AG08396 (cell line): ENCODE measurements at regions not wholly inside any gene's neighbourhood (a gene's known extent, or its start where the extent isn't known, plus 50 kb on each side); places are given as distances from the start of the nearest gene placed in this dataset.
"Not testable (repeated sequence)": the region's sequence is repeated elsewhere in the genome, so short reads cannot be mapped to it uniquely, and the experiment has no call there.

ENCODE experiments used
- DNase-seq: peaks from one replicate; pipeline ENCODE4 v3.0.0; 2012; ENCODE audit warnings: low spot score, mixed read lengths

GRCh38 chr7:156006876-156007275, 194.6 kb upstream of the SHH start:
- DNase-seq = not testable (repeated sequence)

- DNase-seq = no peak
Measured at GRCh38 chr7:156006024-156006423, 193.8 kb upstream of the SHH start.

GRCh38 chr7:156005202-156005691, 193.0 kb upstream of the SHH start:
- no peak for DNase-seq

GRCh38 chr7:156004265-156005201, 192.3 kb upstream of the SHH start:
- no peak for DNase-seq

- no peak for DNase-seq
Measured at GRCh38 chr7:156003220-156004162, 191.2 kb upstream of the SHH start.

- DNase-seq = no peak
Measured at GRCh38 chr7:156002362-156003066, 190.3 kb upstream of the SHH start.

- DNase-seq = no peak
Measured at GRCh38 chr7:156001496-156002260, 189.4 kb upstream of the SHH start.

- DNase-seq = no peak
Measured at GRCh38 chr7:156000601-156001396, 188.5 kb upstream of the SHH start.

- no peak for DNase-seq
Measured at GRCh38 chr7:155999631-156000489, 187.6 kb upstream of the SHH start.

GRCh38 chr7:155998766-155999630, 186.7 kb upstream of the SHH start:
- no peak for DNase-seq

- DNase-seq = no peak
Measured at GRCh38 chr7:155998328-155998691, 186.0 kb upstream of the SHH start.

- no peak for DNase-seq
Measured at GRCh38 chr7:155997431-155998327, 185.4 kb upstream of the SHH start.

GRCh38 chr7:155996718-155997280, 184.5 kb upstream of the SHH start:
- no peak for DNase-seq

GRCh38 chr7:155995183-155995612, 182.9 kb upstream of the SHH start:
- DNase-seq = no peak

GRCh38 chr7:155994279-155994811, 182.1 kb upstream of the SHH start:
- no peak for DNase-seq

- DNase-seq = no peak
Measured at GRCh38 chr7:155993420-155994278, 181.4 kb upstream of the SHH start.
